ENCODE measurements at regions not wholly inside any gene's neighbourhood (a gene's known extent, or its start where the extent isn't known, plus 50 kb on each side); places are given as distances from the start of the nearest gene placed in this dataset.

DNA sequence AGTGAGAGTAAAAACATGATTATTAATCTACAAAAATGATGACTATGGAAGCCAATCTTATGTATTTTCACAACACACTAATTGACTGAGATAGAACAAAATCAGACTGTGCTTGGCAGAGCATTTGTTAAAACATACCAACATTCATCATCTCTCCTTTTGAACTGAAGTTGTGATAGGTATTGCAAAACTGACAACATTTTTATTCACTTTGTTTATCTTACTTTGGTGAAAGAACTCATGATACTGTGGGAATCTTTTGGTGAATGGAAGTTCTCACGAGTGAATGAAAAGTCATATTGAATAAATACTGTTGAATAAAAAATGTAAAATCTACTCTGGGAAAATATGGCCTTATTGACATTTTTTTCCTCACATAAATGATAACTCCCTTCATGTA, 1430.2 kb upstream of the PIK3C3 start:
- TF ChIP-seq, protein P1, sequence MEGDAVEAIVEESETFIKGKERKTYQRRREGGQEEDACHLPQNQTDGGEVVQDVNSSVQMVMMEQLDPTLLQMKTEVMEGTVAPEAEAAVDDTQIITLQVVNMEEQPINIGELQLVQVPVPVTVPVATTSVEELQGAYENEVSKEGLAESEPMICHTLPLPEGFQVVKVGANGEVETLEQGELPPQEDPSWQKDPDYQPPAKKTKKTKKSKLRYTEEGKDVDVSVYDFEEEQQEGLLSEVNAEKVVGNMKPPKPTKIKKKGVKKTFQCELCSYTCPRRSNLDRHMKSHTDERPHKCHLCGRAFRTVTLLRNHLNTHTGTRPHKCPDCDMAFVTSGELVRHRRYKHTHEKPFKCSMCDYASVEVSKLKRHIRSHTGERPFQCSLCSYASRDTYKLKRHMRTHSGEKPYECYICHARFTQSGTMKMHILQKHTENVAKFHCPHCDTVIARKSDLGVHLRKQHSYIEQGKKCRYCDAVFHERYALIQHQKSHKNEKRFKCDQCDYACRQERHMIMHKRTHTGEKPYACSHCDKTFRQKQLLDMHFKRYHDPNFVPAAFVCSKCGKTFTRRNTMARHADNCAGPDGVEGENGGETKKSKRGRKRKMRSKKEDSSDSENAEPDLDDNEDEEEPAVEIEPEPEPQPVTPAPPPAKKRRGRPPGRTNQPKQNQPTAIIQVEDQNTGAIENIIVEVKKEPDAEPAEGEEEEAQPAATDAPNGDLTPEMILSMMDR (IDR thresholded peaks at IDR 0.05), result no peak
- TF ChIP-seq EP300 (IDR thresholded peaks at IDR 0.05; ENCODE audit: low read depth), result no peak
